ENCODE measurements at regions not wholly inside any gene's neighbourhood (a gene's known extent, or its start where the extent isn't known, plus 50 kb on each side); places are given as distances from the start of the nearest gene placed in this dataset.
A peak's percentile ranks its signal among the peaks of the same experiment; 100 is the strongest.

DNA sequence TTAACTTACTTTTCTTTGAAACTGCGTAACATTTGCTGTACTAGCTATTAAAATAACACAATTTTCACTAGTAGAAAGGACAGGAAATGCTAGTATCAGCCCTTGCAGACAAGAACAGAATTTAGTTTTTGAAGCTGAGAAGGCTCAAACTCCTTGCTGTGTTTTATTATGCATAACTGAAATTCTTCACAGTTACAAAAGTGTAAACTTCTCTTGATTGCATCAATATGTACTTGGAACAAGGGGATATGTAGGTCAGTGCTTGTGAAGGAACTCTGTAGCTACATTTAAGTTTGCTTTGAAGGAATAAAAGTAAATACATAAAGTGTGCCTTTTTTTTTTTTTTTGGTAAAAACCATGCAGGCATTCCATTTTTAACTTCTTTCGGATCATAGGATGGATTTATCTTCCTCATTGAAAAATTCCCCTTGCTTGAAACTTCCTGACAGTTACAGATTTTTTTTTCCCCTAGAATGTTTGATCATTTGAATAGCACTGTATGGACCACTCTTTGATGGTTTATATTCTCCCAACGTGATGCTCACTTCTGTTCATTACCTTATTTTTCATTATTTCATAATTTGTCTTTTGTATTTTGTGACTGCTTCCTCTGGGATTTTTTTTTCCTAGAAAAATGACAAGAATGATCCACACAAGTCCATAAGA, 94.9 kb upstream of the DAB2 start:
- TF ChIP-seq, protein P1, sequence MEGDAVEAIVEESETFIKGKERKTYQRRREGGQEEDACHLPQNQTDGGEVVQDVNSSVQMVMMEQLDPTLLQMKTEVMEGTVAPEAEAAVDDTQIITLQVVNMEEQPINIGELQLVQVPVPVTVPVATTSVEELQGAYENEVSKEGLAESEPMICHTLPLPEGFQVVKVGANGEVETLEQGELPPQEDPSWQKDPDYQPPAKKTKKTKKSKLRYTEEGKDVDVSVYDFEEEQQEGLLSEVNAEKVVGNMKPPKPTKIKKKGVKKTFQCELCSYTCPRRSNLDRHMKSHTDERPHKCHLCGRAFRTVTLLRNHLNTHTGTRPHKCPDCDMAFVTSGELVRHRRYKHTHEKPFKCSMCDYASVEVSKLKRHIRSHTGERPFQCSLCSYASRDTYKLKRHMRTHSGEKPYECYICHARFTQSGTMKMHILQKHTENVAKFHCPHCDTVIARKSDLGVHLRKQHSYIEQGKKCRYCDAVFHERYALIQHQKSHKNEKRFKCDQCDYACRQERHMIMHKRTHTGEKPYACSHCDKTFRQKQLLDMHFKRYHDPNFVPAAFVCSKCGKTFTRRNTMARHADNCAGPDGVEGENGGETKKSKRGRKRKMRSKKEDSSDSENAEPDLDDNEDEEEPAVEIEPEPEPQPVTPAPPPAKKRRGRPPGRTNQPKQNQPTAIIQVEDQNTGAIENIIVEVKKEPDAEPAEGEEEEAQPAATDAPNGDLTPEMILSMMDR (IDR thresholded peaks at IDR 0.05; ENCODE audit: insufficient read depth, low read length, missing control alignments): no peak
- CTCF ChIA-PET: interaction anchor here (2.1 kb wide), 2 partner anchors 28 to 96 kb away, joined by 10 read pairs; partner anchors contain the start of gene DAB2
- POLR2A ChIA-PET: interaction anchor here (1.1 to 3.0 kb wide), 5 partner anchors 18 to 99 kb away, joined by 3 to 53 read pairs (median 6); partner anchors contain the start of gene DAB2
- DNase-seq (ENCODE audit: low read depth, low spot score): peak; percentile 78
- no peak overlapping the region for H3K4me3 ChIP-seq (ENCODE audit: low read depth, low read length)

DNA sequence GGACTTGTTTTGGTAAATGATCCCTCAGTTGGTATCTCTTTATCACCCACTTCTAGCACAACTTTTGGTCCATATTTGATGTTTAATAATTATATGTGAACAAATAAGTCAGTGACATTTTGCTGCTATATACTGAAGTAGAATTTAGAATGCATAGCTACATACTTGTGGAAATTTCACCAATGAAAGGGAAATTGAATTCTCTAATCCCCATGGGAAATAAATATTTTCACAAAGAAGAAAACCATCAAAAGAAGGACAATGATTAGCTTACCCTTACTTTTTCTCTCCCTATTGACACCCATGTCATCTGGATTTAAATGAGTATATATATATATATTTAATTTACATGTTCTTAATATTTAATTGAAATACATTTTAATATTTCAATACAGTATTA, 94.3 kb upstream of the DAB2 start:
- H3K4me3 ChIP-seq (ENCODE audit: low read depth, low read length): no peak overlapping the region
- POLR2A ChIA-PET: interaction anchor here (1.1 to 3.0 kb wide), 5 partner anchors 17 to 99 kb away, joined by 3 to 53 read pairs (median 6); partner anchors contain the start of gene DAB2

DNA sequence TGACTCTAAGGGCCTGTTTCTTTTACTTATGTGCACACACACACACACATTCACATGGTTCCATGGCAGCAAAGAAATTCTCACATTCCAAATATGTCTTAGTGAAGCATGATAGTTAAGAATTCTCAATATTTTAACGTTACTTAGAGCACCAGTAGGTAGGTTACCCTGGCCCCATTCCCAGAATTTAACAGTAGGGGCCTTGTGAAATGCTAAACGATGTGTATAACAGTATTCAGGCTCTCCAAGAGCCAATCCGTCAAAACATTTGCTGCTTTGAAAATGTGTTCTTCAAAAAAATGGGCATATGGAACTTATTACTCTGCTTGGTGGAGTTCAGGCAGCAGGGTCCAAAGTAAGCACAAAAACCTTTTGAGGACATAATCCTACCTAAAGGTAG, 93.7 kb upstream of the DAB2 start:
- POLR2A ChIA-PET: interaction anchor here (1.1 to 3.0 kb wide), 3 partner anchors 17 to 94 kb away, joined by 3 to 53 read pairs (median 12); partner anchors contain the start of gene DAB2

More for the DNA sequence above, 94.3 kb upstream of the DAB2 start:
- CTCF ChIA-PET: interaction anchor here (2.1 kb wide), 2 partner anchors 29 to 95 kb away, joined by 10 read pairs; partner anchors contain the start of gene DAB2
- no peak for DNase-seq (ENCODE audit: low read depth, low spot score)
- TF ChIP-seq, protein P1 (IDR thresholded peaks at IDR 0.05; ENCODE audit: insufficient read depth, low read length, missing control alignments): no peak

DNA sequence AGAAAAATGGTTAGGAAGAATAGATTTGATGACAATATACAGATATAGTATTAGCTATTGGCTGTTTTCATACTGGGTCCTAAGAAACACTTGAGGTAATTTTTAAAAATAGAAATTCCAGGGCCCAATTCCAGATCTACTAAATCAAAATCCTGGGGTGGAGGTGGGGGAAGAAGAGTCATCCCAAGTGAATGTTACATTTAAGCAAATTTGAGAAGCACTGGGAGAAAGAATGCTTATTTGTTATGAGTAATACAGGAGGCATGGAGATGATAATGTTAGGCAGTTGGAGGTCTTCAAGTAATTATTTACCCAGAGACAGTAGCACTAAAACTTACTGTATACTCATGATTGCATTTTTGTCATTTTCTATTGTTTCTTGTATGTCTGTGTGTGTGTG, 93.0 kb upstream of the DAB2 start:
- ChIA-PET CTCF (interaction anchor here (1.6 to 2.1 kb wide), 3 partner anchors 11 to 94 kb away, joined by 6 to 10 read pairs (median 8); partner anchors contain the start of gene DAB2), POLR2A (interaction anchor here (0.6 to 3.0 kb wide), 5 partner anchors 16 to 324 kb away, joined by 3 to 53 read pairs (median 3); partner anchors contain the start of gene DAB2)
- H3K4me3 ChIP-seq (ENCODE audit: low read depth, low read length): no peak overlapping the region
- TF ChIP-seq, protein P1 (IDR thresholded peaks at IDR 0.05; ENCODE audit: insufficient read depth, low read length, missing control alignments): no peak
- peak; percentile 87 for DNase-seq (ENCODE audit: low read depth, low spot score)

More for the DNA sequence above, 93.7 kb upstream of the DAB2 start:
- H3K4me3 ChIP-seq (ENCODE audit: low read depth, low read length): no peak overlapping the region
- TF ChIP-seq, protein P1 (IDR thresholded peaks at IDR 0.05; ENCODE audit: insufficient read depth, low read length, missing control alignments): no peak
- DNase-seq (ENCODE audit: low read depth, low spot score): peak; percentile 87
- CTCF ChIA-PET: interaction anchor here (2.1 kb wide), 2 partner anchors 30 to 94 kb away, joined by 10 read pairs; partner anchors contain the start of gene DAB2

DNA sequence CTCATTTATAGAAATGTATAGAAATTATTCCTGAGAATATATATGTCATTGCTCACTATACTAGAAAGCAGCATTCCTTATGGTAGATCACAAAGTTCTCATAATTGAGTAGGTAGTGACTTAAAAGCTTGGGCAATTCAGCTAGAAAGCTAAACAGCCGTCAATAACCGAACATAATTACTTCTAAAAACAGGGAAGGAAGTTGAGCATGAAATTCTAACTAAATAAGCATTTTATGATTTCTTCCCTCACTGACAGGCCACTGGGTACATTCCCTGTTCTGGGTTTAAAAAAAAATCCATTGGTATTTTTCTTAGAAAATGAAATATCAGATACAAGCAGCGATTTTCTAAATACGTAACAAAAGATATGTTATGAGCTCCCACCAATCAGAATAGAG, 91.1 kb upstream of the DAB2 start:
- ChIA-PET POLR2A (interaction anchor here (0.7 kb wide), 1 partner anchor 21 kb away, joined by 4 read pairs; no protein-coding TSS in a partner anchor), CTCF (interaction anchor here (1.0 to 1.8 kb wide), 4 partner anchors 9 to 91 kb away, joined by 4 to 6 read pairs (median 4); partner anchors contain the start of gene DAB2)
- no peak for DNase-seq (ENCODE audit: low read depth, low spot score)
- TF ChIP-seq, protein P1 (IDR thresholded peaks at IDR 0.05; ENCODE audit: insufficient read depth, low read length, missing control alignments): no peak
- H3K4me3 ChIP-seq (ENCODE audit: low read depth, low read length): no peak overlapping the region

DNA sequence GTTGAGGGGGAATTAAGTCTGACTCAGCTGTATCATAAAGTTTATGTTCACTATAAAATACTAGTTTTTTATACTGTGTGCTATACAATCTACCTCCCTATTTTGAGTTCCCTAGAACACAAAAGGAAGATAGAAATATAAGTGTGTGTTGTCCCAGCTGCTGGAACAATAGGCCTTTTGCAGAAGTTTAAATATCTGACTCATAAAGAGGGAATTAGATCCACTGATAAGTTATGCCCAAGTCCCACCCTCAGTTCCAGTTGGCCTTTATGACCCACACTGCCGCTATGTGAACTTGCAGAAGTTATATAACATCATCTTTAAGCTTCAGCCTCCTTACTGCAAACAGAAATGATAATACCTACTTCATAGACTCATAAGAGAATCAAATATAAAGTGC, 88.5 kb upstream of the DAB2 start:
- DNase-seq (ENCODE audit: low read depth, low spot score): no peak
- H3K4me3 ChIP-seq (ENCODE audit: low read depth, low read length): no peak overlapping the region
- CTCF ChIA-PET: interaction anchor here (1.2 to 1.7 kb wide), 2 partner anchors 11 to 16 kb away, joined by 3 to 6 read pairs; no protein-coding TSS in a partner anchor
- TF ChIP-seq, protein P1 (IDR thresholded peaks at IDR 0.05; ENCODE audit: insufficient read depth, low read length, missing control alignments): no peak
- POLR2A ChIA-PET: interaction anchor here (0.6 to 1.0 kb wide), 3 partner anchors 12 to 114 kb away, joined by 3 to 4 read pairs (median 4); partner anchors contain the start of gene DAB2
